Activated T-cell treated with anti-CD3 and anti-CD28 coated beads for 48 hours (primary cell): ENCODE measurements at regions not wholly inside any gene's neighbourhood (a gene's known extent, or its start where the extent isn't known, plus 50 kb on each side); places are given as distances from the start of the nearest gene placed in this dataset.
"Not testable (repeated sequence)": the region's sequence is repeated elsewhere in the genome, so short reads cannot be mapped to it uniquely, and the experiment has no call there.

Experiments
- DNase-seq: peaks from one replicate; pipeline ENCODE4 v3.0.0-alpha.2; 2020; ENCODE audit warnings: low read depth

DNA sequence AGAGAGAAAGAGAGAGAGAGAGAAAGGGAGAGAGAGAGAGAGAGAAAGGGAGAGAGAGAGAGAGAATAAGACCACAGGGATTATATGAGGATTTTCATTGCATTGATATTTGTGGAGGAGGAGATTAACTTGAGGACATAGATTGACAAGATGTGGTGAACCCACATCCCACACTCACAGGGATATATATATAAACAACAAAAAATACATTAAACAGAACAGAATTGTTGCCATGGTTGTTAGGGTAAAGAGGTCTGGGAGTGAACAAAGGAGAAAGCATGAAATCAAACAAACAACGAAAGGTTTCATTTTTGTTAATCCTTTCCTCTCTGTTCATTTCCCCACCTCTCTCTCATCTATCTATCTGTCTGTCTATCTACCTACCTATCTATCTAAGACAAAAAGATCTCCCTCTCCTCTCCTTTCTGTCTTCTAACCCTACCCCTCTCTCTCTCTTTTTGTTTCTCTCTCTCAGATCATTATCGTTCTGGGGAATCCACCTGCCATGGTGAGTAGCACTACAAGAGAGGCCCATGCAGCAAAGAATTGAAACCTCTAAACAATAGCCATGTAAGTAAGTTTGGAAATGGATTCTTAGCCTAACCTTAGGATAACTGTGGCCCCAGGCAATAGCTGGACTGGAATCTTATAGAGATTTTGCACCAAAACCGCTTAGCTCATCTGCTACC lies 280.9 kb downstream of the RAP2B start:
- no peak for DNase-seq

DNA sequence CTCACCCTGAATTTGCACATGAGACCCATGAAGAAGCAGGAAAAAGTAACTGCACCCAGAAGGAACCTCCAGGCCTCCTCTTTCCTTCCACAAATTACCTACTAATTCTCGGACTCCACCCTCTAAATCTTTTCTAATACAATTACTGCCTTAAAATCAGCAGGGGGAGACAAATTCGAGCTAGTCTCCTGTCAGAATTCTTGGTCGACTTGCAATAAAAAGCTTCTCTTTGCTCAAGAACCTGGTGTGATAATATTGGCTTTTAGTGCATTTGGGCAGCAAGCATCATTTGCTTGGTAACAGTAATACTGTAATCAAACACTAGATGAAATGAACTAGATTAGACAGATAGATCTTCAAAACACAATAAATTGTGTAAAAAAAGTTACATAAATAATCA lies 281.9 kb downstream of the RAP2B start:
- DNase-seq, result no peak

DNA sequence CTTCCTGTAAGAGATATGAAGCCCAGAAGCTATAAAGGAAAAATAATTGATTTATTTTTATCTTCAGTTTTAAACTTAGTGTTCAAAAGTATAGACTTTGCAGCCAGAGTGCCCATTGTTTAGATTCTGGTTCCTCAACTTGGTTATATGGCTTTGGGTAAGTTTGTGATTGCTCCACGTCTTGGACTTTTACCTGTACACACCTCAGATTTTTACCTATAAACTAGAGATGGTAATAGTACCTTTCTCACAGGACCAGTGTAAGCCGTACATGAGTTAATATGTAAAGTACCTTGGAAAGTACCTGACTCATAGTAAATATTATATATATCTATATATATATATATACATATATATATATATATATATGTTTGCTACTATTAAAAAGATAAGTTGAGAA lies 283.8 kb downstream of the RAP2B start:
- no peak for DNase-seq

GRCh38 chr3:153448151-153448829 lies 286.3 kb downstream of the RAP2B start:
- no peak for DNase-seq

DNA sequence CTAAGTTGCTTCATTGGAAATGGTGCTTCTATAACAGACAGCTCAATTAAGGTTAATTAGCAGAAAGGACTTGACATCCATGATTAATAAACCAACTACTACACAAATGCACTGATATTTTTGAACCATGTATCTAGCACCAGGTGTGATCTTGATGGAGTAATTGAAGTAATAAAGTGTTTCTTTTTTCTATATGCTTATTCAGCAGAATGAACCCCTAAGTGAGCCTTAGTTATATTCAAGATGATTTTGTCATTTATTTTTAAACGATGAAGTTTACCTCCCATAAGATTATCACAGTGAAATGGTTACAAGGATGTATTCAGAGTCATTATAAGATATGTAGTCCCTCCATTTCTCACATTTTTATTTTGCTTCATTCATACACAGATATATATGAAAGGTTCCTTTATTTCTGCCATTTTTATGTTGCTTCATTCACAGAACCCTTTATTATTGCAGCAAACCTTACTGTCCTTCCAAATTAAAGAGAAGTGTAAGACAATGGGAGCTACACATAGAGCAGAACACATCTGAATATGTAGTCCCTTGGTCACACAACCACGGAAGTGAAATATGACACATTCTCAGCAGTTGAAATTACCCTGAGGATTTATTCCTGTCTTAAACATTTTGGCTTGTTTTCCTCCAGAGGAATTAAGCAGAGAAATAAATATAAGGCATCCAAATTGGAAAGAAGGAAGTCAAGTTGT lies 295.0 kb downstream of the RAP2B start:
- DNase-seq, result no peak

GRCh38 chr3:153458881-153459280 lies 296.9 kb downstream of the RAP2B start:
- DNase-seq, result no peak

DNA sequence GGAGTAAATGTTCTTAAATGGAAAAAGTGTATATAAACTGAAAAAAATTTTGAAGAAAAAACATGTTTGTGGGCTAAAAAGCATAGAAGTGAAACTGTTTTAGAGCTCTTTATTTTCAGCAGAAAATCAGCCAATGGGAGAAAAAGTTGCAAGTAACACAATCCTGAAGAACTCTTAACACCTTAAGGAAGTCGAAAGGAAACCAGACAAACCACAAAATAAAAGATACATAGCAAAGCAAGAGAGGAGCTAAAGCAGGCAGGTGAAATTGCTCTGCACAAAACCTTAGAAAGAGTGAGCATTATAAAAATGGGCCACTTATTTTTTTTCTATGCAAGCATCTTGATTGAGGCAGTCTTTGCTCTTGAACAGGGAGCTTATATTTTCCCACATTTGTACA lies 300.5 kb downstream of the RAP2B start:
- DNase-seq, result no peak

GRCh38 chr3:153463895-153464294 lies 301.9 kb downstream of the RAP2B start:
- no peak for DNase-seq

DNA sequence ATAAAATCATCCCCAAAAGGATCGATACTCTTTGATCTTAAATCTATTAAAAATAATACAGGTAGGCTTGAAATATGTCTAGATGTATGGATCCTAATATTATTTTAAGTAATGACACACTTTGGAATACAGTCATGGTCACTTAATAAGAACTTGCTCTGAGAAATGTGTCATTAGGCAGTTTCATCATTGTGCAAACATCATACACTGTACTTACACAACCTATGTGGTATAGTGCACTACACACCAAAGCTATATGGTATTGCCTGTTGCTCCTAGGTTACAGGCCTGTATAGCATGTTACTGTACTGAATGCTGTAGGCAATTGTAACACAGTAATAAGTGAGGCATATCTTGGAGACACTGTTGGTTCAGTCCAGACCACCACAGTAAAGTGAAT lies 307.1 kb downstream of the RAP2B start:
- DNase-seq, result no peak

GRCh38 chr3:153484842-153485241 lies 322.8 kb downstream of the RAP2B start:
- DNase-seq, result no peak

GRCh38 chr3:153495422-153495821 lies 333.4 kb downstream of the RAP2B start:
- no peak for DNase-seq

- no peak for DNase-seq
Measured at GRCh38 chr3:153502682-153503081, 340.7 kb downstream of the RAP2B start.

DNA sequence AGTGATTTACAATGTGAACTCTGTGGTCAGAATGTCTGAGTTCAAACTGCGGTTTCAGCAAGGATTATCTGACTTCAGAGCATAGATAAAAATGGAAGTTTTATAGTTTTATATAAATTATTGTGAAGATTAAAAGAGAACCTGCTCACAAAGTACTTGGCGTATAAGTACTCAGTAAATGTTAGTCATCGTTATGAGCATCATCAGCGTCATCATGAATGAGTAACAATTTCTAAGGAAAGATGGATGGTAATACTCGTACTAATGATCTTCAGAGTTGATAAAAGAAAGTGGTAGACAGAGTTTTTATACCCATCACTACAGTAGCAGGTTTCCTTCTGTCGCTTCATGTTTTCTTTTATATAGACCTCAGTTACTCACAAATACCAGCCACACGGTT lies 341.8 kb downstream of the RAP2B start:
- DNase-seq, result no peak

DNA sequence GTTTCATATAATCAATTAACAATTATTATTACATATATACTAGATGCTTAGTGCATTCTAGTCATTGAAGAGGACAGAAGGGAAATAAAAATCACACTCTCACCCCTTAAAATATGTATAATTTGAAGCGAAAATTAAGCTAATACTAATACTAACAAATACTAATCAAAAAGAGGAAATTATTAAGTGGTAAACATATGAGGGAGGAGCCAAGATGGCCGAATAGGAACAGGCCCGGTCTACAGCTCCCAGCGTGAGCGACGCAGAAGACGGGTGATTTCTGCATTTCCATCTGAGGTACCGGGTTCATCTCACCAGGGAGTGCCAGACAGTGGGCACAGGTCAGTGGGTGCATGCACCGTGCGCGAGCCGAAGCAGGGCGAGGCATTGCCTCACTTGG lies 344.2 kb downstream of the RAP2B start:
- not testable (repeated sequence) for DNase-seq

GRCh38 chr3:153506686-153507085 lies 344.7 kb downstream of the RAP2B start:
- DNase-seq, result not testable (repeated sequence)

GRCh38 chr3:153513236-153513635 lies 351.2 kb downstream of the RAP2B start:
- no peak for DNase-seq

DNA sequence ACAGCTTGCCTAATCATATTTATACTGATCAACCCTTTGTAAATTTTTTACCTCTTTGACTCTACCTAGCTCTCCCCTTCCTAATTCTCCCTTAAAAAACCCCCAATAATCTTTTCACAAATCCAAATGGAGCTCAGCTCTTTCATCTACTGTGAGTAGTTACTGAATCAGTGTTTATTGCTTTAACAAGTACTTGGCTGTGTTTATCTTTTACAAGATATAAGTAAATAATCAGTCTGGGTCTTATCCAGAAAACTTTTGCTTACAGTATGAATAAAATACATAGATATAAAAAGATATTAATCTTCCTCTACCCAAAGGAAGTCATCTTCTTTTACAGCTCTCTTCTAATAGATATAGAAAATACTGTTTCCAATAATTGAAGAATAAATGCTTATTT lies 366.4 kb downstream of the RAP2B start:
- DNase-seq, result no peak

- DNase-seq, result no peak
Measured at GRCh38 chr3:153539263-153539662, 377.2 kb downstream of the RAP2B start.

- DNase-seq, result no peak
Measured at GRCh38 chr3:153545471-153545870, 383.4 kb downstream of the RAP2B start.

DNA sequence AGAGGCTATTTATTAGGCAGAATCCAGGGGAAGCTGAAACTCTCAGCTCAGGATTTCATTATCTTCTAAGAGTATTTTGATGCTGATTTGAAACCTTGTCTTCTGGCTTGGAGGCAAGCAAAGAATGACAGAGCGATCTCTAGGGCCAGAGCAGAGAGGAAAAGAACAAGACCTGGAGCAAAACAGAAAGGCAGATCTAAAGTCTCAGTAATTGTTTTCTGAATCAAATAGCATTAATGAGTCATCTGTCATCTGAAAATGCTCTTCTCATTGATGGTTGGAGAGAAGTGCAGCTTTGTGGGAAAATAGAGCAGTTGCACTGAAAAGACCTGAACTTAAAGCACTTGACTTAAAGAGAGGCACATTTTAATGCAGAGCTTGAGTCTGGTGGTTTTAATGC lies 385.9 kb downstream of the RAP2B start:
- no peak for DNase-seq

- DNase-seq, result not testable (repeated sequence)
Measured at GRCh38 chr3:153549686-153550085, 387.7 kb downstream of the RAP2B start.

DNA sequence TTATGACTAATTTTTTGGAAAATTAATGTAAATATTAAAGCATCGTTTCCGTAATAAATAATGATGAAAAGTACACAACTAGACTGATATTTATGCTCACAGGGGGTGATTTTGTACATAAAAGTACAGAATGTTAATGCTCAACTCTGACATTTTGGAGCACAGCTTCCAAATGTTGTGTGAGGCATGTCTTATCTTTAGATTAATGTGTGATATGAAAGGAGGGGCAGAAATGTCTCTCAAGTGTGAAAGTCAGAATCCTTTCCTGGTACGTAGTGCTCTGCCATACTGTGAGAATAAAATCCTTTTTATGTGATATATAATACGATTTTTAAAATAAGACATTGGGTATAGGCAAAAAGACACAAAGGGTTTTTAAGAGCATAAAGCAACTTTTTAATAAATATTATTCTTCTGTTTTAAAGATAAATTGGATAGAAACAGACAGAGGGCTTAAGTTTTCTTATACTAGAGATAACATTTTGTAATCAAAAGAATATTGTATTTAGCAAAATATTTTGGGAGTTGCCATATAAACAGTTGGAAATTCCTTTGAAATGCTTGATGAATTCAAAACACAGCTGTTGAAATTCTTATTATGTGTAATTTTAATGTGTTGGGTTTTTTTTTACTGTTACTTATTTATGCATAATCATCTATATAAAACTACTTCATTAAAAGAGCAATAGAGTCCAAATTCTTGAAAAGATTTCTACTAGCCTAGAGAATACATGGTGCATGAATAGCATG lies 389.7 kb downstream of the RAP2B start:
- no peak for DNase-seq
